Uterus (tissue), 3 donors: ENCODE measurements at regions not wholly inside any gene's neighbourhood (a gene's known extent, or its start where the extent isn't known, plus 50 kb on each side); places are given as distances from the start of the nearest gene placed in this dataset.

ENCODE experiments used
- DNase-seq, 2 donors: peaks; one replicate each; pipeline ENCODE4 v3.0.0-alpha.2; 2019 to 2020
- H3K27ac ChIP-seq, 2 donors: fragments of 200-600 bp; sonication (generic); 1 replicate in 1 of 2; 2 replicates in 1 of 2; pipeline ENCODE4 v1.5.1; 2016 to 2018
- H3K27me3 ChIP-seq, 2 donors: fragments of 200-600 bp; sonication (generic); one replicate each; pipeline ENCODE4 v1.5.1; 2018 to 2019; ENCODE audit warnings: control low read depth in 1 of 2
- H3K36me3 ChIP-seq, 2 donors: fragments of 200-600 bp; sonication (generic); one replicate each; pipeline ENCODE4 v1.5.1; 2019; ENCODE audit warnings: control low read depth in 1 of 2
- H3K4me1 ChIP-seq, 2 donors: fragments of 200-600 bp; sonication (generic); one replicate each; pipeline ENCODE4 v1.5.1; 2018 to 2019; ENCODE audit warnings: control low read depth in 1 of 2
- H3K4me3 ChIP-seq, 2 donors: fragments of 200-600 bp; sonication (generic); 1 replicate in 1 of 2; 2 replicates in 1 of 2; pipeline ENCODE4 v1.5.1; 2018 to 2019; ENCODE audit warnings: mild to moderate bottlenecking in 1 of 2
- H3K9me3 ChIP-seq, 2 donors: fragments of 200-600 bp; sonication (generic); one replicate each; pipeline ENCODE4 v1.5.1; 2019; ENCODE audit warnings: control low read depth in 1 of 2
- POLR2A ChIP-seq, 2 donors: fragments of 450-650 bp; IDR thresholded peaks; one replicate each; pipeline ENCODE4 v1.6.1; 2016; ENCODE audit warnings: antibody characterized with exemption in 2 of 2, mild to moderate bottlenecking in 1 of 2, moderate library complexity in 1 of 2
- intact Hi-C: fragments of 100-400 bp; cut with DNase I; formaldehyde crosslinking; loops from one replicate; pipeline ENCODE4 v1.15.1; 2023; ENCODE audit warnings: low total_unique reads
- TF ChIP-seq, protein P1 (sequence below), 4 experiments: fragments of 200-600 bp in 2 of 4; fragments of 450-650 bp in 2 of 4; sonication (generic) in 2 of 4; IDR thresholded peaks; one replicate each; pipeline ENCODE4 v1.5.1; 2016 to 2019; ENCODE audit warnings: antibody characterized with exemption in 4 of 4, mild to moderate bottlenecking in 2 of 4, moderate library complexity in 1 of 4
- donor health status: DM: yes; HTN: yes; CAD: no.

DNA sequence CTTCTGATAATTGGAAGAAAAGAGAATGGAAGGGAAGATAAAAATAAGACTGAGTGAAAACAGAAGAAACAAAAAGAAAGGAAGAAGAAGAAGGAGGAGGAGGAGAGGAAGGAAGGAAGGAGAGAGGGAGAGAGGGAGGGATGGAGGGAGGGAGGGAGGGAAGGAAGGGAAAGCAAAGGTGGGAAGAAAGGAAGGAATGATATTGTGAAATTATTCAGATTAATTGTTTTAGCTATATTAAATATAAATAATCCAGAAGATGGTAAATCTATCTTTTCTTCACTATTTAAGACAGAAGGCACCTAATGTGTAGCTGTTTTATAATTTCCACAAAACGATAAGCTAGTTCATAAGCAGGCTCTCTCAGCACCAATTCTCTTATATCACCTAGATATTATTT is 191.3 kb upstream of the LRRC7 start:
- H3K4me1 ChIP-seq: no peaks in the 10 kb centered on the region
- no peaks in the 10 kb centered on the region for H3K36me3 ChIP-seq
- TF ChIP-seq, protein P1, sequence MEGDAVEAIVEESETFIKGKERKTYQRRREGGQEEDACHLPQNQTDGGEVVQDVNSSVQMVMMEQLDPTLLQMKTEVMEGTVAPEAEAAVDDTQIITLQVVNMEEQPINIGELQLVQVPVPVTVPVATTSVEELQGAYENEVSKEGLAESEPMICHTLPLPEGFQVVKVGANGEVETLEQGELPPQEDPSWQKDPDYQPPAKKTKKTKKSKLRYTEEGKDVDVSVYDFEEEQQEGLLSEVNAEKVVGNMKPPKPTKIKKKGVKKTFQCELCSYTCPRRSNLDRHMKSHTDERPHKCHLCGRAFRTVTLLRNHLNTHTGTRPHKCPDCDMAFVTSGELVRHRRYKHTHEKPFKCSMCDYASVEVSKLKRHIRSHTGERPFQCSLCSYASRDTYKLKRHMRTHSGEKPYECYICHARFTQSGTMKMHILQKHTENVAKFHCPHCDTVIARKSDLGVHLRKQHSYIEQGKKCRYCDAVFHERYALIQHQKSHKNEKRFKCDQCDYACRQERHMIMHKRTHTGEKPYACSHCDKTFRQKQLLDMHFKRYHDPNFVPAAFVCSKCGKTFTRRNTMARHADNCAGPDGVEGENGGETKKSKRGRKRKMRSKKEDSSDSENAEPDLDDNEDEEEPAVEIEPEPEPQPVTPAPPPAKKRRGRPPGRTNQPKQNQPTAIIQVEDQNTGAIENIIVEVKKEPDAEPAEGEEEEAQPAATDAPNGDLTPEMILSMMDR (IDR thresholded peaks at IDR 0.05): no peak
- TF ChIP-seq POLR2A (IDR thresholded peaks at IDR 0.05): no peak
- intact Hi-C loops: no loop called here
- DNase-seq: no peak
- H3K9me3 ChIP-seq: no peaks in the 10 kb centered on the region
- no peak overlapping the region for H3K4me3 ChIP-seq
- no peak overlapping the region for H3K27ac ChIP-seq
- no peaks in the 10 kb centered on the region for H3K27me3 ChIP-seq

DNA sequence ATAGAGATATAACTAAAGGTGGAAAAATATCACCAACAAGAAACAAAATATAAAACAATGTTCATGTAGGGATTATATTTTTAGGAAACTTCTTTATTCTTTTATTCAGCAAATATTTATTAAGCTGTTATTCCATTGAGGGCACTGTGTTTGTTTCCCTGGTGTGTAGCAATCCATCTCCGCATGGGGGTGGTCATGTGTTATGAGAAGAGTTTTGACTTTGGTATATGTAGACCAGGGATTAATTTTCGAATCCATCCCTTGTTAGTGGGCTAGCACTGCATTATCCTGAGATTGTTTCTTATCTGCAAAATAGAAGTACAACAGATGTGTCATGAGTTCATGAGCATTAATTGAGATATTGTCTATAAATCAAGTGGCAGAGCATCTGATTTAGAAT is 190.2 kb upstream of the LRRC7 start:
- Histone ChIP-seq H3K27ac (no peak overlapping the region), H3K27me3 (no peaks in the 10 kb centered on the region), H3K4me1 (no peaks in the 10 kb centered on the region), H3K36me3 (no peaks in the 10 kb centered on the region), H3K9me3 (no peaks in the 10 kb centered on the region), H3K4me3 (no peak overlapping the region)
- intact Hi-C loops: no loop called here
- TF ChIP-seq POLR2A (IDR thresholded peaks at IDR 0.05): no peak
- TF ChIP-seq, protein P1 (IDR thresholded peaks at IDR 0.05): no peak
- DNase-seq: no peak

DNA sequence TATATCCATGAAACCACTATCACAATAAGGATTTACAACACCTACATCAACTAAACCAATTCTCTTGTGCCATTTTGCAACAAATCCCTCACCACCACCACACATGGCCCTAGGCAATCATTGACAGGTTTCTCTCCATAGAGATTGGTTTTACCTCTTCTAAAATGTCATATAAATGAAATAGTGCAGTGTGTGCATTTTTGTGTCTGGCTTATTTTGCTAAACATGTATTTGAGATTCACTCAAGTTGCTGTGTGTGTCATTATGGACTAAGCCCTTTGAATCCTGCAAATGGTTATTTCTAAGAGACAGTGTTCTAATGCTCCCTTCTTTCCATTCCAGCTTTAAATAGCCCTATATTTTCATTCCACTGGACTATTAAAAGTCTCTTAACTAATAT is 179.7 kb upstream of the LRRC7 start:
- no peaks in the 10 kb centered on the region for H3K4me1 ChIP-seq
- H3K9me3 ChIP-seq: no peaks in the 10 kb centered on the region
- no peak for DNase-seq
- no peaks in the 10 kb centered on the region for H3K27me3 ChIP-seq
- intact Hi-C loops: no loop called here
- H3K4me3 ChIP-seq: no peak overlapping the region
- H3K36me3 ChIP-seq: no peaks in the 10 kb centered on the region
- TF ChIP-seq, protein P1 (IDR thresholded peaks at IDR 0.05): no peak
- no peak for TF ChIP-seq POLR2A (IDR thresholded peaks at IDR 0.05)
- H3K27ac ChIP-seq: no peak overlapping the region

DNA sequence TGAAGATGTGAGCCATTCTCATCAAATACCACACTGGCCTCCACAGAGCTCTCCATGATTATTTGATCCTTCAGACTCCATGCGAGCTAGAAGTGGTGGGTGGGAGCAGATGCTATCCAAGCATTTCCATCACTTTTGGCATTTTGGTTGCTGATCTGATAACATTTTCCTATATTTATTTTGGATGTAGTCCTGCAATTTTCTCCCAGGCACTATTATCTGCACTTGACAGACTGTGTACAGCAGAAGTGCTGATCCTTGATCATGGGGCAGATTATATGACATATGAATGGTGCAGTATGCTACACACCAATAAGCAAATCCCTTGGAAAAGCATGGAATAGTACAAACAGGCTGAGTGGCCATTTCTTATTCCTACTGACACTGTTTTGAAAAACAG is 167.6 kb upstream of the LRRC7 start:
- no peak for DNase-seq
- Histone ChIP-seq H3K27ac (no peak overlapping the region), H3K4me1 (no peaks in the 10 kb centered on the region), H3K9me3 (no peaks in the 10 kb centered on the region), H3K4me3 (no peak overlapping the region), H3K36me3 (no peaks in the 10 kb centered on the region), H3K27me3 (no peaks in the 10 kb centered on the region)
- TF ChIP-seq, protein P1 (IDR thresholded peaks at IDR 0.05): no peak
- no peak for TF ChIP-seq POLR2A (IDR thresholded peaks at IDR 0.05)
- intact Hi-C loops: no loop called here

DNA sequence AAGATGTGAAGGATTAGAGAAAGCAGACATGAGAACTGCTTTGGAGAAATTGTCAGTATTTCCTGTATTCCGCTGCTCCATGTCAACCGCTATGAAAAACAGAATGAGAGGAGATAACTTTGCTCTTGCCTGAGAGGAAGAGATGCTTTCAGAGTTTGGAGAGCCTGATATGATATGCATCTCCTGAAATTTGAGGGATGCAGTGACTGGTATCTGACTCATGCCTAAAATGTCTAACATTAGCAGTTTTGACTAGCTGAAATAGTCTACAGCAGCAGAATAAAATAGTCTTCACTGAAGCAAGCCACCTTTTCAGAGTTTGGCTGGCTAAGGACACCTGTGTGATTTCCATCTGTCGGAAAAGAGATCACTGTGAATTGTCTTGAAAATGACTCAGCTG is 165.8 kb upstream of the LRRC7 start:
- Histone ChIP-seq H3K36me3 (no peaks in the 10 kb centered on the region), H3K27ac (no peak overlapping the region), H3K9me3 (no peaks in the 10 kb centered on the region), H3K4me1 (no peaks in the 10 kb centered on the region), H3K27me3 (no peaks in the 10 kb centered on the region), H3K4me3 (no peak overlapping the region)
- TF ChIP-seq POLR2A (IDR thresholded peaks at IDR 0.05): no peak
- TF ChIP-seq, protein P1 (IDR thresholded peaks at IDR 0.05): no peak
- no peak for DNase-seq
- intact Hi-C loops: no loop called here
